ENCODE measurements at regions not wholly inside any gene's neighbourhood (a gene's known extent, or its start where the extent isn't known, plus 50 kb on each side); places are given as distances from the start of the nearest gene placed in this dataset.

- CTCF ChIA-PET = no interaction called here
- POLR2A ChIA-PET = no interaction called here
Observed at GRCh38 chr16:82364690-82365089, 194.7 kb upstream of the MPHOSPH6 start.

DNA sequence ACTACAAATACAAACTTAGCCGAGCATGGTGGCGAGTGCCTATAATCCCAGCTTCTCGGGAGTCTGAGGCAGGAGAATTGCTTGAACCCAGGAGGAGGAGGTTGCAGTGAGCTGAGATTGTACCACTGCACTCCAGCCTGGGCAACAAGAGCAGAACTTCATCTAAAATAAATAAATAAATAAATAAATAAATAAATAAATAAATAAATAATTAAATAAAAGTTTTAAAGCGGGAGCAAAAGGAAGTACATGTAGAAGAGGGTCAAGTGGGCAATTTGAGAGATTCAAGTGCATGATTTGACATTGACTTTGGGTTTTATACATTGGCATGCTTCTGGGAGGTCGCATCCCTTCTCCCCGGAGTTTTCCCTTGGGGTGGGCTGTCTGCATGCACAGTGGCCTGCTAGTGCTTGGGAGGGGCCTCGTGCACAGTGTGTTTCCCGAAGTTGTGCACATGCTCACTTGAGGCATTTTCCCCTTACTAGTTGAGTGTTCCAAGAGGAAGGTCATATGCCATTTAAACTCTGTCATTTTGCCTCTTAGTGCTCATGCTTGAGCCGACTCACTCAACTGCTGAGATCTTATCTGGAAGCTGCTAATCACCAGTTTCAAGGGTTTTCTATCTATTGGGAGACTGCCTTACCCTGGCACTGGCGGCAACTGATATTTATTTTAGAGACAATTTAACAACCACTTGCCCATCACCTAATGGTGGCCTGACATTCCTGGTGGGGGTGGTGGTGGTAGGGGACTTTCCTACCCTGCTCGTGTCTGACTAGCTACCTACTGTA lies 193.2 kb upstream of the MPHOSPH6 start:
- CTCF ChIA-PET = no interaction called here
- POLR2A ChIA-PET = no interaction called here

DNA sequence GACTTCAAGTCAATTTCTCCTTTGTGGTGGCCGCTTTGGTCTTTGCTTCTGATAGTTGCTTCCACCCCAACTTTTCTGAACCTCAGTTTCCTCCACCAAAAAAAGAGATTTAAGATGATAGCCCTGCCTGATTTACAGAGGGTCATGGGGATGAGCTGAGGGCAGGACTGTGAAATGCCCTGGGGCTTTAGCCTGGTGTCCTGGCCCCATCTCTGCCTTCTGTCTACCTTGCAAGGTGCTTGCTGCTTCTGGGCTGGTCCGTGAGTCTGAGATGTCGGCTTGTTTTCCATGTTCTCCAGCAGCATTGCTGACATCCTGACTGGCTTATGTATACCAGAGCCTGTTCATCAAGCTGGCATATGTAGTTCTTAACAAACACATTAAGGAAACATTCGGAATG lies 191.9 kb upstream of the MPHOSPH6 start:
- ChIA-PET CTCF (no interaction called here), POLR2A (no interaction called here)

DNA sequence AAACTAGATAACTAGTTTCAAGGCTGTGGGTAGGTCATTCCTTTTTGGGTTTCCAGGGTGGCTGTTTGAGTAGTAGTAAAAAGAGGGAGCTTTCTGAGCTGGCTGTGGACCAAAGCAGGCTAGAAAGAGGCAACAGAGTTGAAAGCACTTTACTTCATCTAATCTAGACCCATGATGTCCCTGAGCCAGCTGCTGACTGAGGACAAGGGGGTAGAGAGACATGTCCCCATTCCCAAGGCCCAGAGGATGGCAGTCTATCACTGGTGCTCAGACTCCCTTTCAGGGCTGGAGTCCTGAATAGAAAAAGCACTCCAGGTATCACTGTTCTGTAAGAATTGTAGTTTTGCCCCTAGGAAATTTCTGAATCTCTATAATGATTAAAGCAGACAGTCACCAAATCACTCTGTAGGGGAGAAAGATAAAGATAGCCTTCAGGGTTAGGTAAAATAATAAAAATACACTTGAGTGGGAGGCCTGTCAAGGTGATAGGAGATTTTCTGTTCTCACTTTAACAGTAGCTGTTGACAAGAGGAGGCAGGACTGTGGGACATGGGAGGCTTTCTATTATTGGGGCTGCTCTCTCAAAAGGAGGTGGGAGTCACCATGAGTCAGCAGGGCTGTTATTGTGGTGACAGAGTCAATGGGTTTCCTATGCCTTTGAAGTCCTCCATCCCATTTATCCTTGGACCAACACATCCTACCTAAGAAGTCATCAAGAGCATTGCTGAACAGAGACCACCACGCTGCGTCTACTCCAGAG lies 190.2 kb upstream of the MPHOSPH6 start:
- CTCF ChIA-PET = no interaction called here
- POLR2A ChIA-PET = no interaction called here

GRCh38 chr16:82358606-82359221 lies 188.7 kb upstream of the MPHOSPH6 start:
- ChIA-PET POLR2A (no interaction called here), CTCF (no interaction called here)

DNA sequence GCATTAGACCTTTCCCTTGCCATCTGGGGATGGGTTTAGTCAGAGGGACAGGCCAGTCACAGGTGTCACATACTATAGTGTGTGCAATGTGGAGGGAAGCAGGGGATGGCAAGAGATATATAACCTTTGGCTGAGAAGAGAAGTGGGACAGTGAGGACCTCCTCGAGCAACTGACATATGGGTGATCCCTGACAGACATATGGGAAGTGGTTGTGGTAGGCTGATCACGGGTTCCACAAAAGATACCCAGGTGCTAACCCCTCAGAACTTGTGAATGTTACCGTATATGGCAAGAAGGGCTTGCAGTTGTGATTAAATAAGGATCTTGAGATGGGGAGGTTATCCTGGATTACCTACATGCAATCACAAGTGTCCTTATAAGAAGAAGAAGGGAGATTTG lies 188.1 kb upstream of the MPHOSPH6 start:
- CTCF ChIA-PET = no interaction called here
- POLR2A ChIA-PET = no interaction called here

DNA sequence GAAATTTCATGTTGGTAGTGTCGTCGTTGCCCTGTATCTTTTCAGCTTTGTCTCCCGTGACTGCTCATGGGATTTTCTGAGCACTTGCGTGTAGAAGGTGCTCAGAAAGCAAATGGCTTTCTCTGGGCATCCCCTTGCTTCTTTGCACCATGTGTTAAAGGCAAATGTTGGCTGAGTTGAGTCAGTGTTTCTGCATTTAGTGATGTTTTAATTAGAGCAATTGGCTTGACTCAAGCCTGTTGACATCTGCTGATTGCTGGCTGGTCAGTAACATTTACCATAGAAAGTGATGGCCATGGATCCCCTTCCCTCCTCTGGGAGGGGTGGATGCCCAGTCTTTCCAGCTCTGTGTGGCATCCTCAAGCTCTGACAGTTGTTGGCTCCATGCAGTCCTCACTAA lies 187.2 kb upstream of the MPHOSPH6 start:
- CTCF ChIA-PET = no interaction called here
- POLR2A ChIA-PET = no interaction called here

GRCh38 chr16:82350560-82350959 lies 180.5 kb upstream of the MPHOSPH6 start:
- ChIA-PET CTCF (no interaction called here), POLR2A (no interaction called here)

- ChIA-PET CTCF (no interaction called here), POLR2A (no interaction called here)
Observed at GRCh38 chr16:82345318-82345717, 175.3 kb upstream of the MPHOSPH6 start.

DNA sequence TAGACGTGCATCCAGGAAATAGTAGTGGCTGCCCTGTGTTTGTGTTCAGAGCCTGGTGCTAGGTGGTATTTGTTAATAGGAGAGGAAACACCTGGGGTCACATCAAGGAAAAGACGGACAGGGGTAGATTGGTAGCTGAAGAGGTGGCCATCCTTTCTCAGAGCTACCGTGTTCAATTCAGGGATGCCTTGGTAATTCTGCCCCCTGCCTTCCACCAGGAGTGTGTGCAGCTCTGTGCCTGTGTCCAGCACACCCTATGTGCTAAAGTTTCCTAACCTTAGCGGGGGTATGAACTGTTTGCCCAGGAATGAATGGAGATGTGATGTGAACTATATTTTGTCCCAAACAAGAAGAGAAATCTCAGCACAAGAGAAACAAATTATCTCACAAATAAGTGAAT lies 174.1 kb upstream of the MPHOSPH6 start:
- ChIA-PET POLR2A (no interaction called here), CTCF (no interaction called here)

GRCh38 chr16:82341146-82341669 lies 171.2 kb upstream of the MPHOSPH6 start:
- ChIA-PET POLR2A (no interaction called here), CTCF (no interaction called here)

GRCh38 chr16:82340531-82340930 lies 170.5 kb upstream of the MPHOSPH6 start:
- ChIA-PET POLR2A (no interaction called here), CTCF (no interaction called here)

DNA sequence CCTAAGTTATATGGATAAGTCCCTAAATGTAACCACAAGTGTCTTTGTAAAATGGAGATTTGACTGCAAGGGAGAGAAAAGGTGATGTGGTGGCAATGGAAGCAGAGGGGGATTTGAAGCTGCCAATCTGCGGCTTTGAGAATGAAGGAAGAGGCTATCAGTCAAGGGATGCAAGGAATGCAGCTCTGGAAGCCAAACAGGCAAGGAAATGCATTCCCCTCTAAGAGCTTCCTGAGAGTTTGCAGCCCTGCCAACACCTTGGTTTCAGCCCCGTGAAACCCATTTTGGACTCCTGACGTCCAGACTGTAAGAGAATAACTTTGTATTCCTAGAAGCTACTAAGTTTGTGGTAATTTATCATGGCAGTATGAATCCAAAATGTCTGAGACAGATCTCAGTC lies 167.3 kb upstream of the MPHOSPH6 start:
- ChIA-PET POLR2A (no interaction called here), CTCF (no interaction called here)

- CTCF ChIA-PET = no interaction called here
- POLR2A ChIA-PET = no interaction called here
Observed at GRCh38 chr16:82331974-82332750, 162.1 kb upstream of the MPHOSPH6 start.

DNA sequence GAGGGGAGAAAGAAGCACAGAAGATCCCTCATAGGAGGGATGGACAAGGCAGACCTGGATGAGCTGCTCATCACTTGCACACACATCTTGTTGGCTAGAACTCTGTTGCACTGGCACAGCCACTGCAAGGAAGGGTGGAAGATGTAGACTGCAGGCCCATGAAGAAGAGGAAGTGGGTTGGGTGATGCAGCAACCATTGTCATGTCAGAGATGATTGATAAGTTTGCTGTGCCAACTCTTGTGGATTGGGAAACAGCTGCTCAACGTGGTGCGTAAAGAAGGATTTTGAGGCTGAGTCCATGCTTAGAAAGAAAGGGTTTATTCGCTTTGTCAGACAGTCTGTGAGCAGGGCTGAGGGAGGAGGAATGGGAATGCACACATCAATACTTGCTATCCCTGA lies 161.4 kb upstream of the MPHOSPH6 start:
- POLR2A ChIA-PET = no interaction called here
- CTCF ChIA-PET = no interaction called here

DNA sequence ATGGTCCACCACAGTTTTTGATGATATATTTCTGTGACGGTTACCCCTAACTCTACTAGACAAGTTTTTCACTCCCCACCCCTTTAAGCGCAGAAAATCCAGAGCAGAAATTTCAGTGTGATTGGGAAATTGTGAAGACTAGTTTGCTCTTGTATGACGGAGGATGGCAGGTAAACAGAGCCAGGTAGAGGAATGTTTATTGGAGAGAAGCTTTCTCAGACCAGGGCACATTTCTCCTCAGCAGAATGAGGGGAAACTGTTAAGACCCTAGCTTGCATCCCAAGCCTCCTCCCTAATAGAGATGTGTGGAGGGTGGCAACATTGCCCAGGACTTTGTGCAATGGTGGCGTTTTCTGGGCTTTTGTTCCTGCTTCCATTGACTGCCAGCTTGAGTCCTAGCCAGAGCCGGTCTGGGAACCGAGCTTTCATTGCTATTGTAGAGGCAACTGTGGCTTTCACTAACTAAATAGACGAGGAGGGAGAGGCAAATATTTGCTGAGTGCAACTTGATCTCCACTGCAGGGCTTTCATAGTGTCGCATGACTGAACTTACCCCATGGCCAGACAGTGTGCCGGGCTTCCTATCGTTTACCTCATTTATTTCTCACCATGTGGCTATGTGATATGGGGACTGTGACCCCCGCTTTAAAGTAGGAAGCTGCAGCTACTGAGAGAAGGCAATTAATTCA lies 159.6 kb upstream of the MPHOSPH6 start:
- CTCF ChIA-PET = no interaction called here
- POLR2A ChIA-PET = no interaction called here

GRCh38 chr16:82328881-82329469 lies 159.0 kb upstream of the MPHOSPH6 start:
- ChIA-PET POLR2A (no interaction called here), CTCF (no interaction called here)

GRCh38 chr16:82323171-82323570 lies 153.1 kb upstream of the MPHOSPH6 start:
- CTCF ChIA-PET = no interaction called here
- POLR2A ChIA-PET = no interaction called here

- ChIA-PET CTCF (no interaction called here), POLR2A (no interaction called here)
Observed at GRCh38 chr16:82322177-82322576, 152.2 kb upstream of the MPHOSPH6 start.

DNA sequence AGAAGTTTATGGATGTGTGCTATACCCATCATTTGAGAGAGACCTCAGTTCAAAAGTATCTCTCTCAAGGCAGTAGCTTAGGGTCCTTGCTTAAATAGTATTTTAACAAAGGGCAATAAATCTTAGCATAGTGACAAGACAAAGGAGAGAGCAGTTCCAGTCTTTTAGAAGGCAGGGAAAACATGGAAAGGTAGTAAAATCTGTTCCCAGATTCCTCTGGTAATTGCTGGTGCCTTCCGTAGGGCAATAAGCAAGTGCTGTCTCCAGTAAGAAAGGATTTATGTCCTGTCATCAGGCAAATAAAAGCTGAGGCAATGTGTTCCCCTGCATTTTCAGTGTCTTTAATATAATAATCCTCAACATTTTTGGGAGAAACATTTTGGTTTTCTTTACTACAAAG lies 149.0 kb upstream of the MPHOSPH6 start:
- ChIA-PET CTCF (no interaction called here), POLR2A (no interaction called here)

Measured in activated CD8-positive, alpha-beta memory T cell treated with anti-CD3 and anti-CD28 coated beads for 36 hours (primary cell).